GM19043 (cell line): ENCODE measurements at regions not wholly inside any gene's neighbourhood (a gene's known extent, or its start where the extent isn't known, plus 50 kb on each side); places are given as distances from the start of the nearest gene placed in this dataset.

Source experiments
- ATAC-seq: cut with Tn5 transposase; IDR thresholded peaks from one replicate; pipeline ENCODE4 v1.9.1; 2021; ENCODE audit warnings: low read depth; ENCODE audit not compliant: unreplicated experiment

- ATAC-seq = no peak
These were observed 71.7 kb upstream of the WIPF1 start for GRCh38 chr2:174669336-174669735.

DNA sequence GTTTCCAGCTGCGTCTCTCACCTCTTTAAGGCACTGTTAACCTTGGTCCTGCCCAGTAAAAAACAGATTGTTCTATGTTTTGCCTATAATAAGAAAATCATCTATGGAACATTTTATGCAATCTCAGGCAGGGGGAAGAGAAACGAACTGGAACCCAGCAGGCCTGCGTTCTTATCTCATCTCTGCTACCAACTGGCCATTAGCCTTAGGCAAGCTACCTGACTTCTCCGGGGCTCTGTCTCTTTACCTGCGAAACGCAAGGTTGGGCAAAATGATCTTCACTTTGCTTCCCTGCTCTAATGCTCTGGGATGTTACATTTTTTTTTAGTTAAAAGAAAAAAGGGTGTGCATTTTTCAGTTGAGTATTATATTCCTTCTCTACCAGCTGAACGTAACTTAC, 70.5 kb upstream of the WIPF1 start:
- no peak for ATAC-seq

DNA sequence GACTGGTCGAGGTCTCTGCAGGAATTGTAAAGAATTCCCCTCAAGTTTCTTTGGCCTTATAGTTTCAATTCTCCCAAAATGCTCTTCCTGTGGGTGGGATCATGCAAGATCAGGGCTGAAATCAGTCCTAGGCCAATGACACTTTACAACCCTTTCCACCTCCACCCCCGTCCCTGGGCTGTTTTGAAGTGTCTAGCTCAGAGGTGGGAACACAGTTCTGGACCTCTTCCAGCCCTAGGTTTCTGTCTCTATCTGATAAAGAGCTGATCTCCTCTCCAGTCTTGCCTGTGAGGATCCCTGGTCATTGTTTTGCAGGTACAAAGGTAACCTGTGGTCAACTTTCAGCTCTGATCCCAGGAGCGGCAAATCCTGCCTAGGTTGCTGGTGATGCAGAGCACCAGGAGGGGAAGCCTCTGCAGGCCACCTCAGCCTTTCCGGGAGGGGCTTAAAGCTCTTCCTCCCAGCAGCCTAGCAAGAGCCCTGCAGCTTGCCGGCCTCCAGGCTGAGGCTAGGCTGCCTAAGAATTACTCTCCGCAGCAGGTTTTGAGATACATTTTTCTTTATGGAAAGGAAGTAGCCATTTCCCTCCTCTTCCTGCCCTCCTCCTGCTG, 69.8 kb upstream of the WIPF1 start:
- ATAC-seq = no peak

GRCh38 chr2:174666845-174667244, 69.2 kb upstream of the WIPF1 start:
- no peak for ATAC-seq

GRCh38 chr2:174666312-174666711, 68.7 kb upstream of the WIPF1 start:
- ATAC-seq = no peak

DNA sequence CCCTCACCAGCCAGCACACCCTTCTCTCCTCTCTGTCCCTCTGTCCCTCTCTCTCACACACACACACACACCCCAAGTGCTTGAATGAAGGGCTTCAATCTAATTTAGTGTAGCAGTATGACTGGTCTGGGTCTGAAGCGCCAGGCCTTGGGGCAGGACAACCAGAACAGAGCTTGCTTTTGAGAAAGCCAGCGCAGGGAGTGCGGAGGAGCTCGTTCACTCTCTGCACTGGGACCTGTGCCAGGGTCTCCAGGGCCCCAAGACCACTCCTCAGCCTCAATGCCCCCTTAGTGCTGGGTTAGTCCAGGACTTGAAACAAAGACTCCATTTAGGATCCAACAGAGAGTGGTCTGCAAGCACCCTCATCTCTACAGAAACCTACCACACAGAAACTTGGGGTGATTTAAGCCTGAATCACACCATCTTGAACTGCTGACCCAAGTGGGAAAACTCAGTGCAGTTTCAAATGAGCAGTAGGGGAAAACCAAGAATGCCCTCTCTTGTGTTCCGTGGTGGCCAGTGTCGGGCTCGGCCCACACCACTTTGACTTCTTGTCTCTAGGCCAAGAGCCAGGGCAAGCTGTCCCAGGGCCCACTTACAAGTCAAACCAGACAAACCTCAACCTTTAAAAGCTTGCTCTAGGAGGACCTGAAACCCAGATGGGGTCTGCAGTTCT, 66.6 kb upstream of the WIPF1 start:
- no peak for ATAC-seq

- no peak for ATAC-seq
These were observed 65.9 kb upstream of the WIPF1 start for GRCh38 chr2:174663550-174663949.

DNA sequence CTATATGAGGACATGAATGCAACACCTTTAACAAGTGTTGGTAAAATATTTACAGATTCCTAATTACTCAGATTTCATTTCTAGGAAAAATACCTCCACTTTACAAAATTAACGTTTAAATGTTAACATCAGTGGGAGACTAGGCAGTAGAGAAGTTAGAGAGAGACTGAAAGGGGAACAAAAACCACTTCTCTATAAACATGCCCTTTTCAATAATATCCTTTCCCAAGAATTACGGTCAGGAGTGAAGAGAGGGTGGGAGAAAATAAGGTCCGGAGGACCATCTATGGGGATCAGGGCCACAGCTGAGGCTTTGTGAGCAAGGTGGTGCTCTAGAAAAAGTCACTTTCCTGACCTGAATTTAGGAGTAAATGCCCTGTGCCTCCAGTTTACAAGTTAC, 65.3 kb upstream of the WIPF1 start:
- ATAC-seq = no peak

DNA sequence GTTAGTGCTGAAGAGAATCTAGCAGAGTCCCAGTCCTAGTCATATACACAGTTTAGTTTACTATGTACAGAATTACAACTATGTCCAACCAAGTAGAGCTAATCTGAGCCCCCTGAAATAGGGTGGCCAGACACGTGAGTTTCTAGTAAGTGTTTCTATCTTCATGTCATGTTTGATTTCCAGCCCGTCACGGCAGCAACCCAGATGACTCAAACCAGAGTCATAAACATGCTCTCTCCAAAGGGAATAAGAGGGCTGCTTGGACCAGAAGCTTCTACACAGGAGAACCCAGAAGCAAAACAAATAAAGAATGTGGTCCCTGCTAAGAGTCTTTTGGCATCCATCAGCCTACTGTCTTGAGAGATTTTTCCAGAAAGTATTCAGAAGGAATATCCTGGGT, 64.9 kb upstream of the WIPF1 start:
- ATAC-seq = no peak

DNA sequence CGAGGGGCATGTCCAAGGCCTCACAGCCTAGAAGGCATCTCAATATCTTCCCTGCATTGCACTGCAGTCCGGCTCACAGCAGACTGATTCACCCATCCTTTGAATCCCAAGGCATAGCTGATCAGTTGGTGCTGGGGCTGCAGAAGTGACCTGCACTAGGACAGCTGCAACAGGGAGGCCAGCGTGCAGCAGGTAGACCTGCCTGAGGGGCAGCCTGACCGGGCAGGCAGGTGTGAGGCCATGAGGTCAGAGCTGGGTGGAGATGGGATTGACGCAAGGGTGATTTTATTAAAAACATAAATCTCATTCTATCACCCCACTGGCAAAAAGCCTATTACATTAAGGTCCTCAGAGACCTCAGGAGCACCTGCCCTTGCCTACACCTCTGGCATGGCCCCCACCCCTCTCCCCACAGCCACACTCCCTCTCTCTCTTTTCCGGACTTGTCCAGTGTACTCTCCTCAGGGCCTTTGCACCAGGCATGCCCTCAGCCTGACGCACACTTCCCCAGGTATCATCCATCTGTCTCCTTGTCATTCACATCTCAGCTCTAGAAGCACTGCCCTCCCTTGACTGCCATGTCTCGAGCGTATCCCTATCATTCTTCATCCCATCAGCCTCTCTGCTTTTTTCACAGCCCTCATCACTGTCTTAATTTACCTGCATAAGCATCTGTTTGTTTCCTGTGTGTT, 63.5 kb upstream of the WIPF1 start:
- no peak for ATAC-seq

DNA sequence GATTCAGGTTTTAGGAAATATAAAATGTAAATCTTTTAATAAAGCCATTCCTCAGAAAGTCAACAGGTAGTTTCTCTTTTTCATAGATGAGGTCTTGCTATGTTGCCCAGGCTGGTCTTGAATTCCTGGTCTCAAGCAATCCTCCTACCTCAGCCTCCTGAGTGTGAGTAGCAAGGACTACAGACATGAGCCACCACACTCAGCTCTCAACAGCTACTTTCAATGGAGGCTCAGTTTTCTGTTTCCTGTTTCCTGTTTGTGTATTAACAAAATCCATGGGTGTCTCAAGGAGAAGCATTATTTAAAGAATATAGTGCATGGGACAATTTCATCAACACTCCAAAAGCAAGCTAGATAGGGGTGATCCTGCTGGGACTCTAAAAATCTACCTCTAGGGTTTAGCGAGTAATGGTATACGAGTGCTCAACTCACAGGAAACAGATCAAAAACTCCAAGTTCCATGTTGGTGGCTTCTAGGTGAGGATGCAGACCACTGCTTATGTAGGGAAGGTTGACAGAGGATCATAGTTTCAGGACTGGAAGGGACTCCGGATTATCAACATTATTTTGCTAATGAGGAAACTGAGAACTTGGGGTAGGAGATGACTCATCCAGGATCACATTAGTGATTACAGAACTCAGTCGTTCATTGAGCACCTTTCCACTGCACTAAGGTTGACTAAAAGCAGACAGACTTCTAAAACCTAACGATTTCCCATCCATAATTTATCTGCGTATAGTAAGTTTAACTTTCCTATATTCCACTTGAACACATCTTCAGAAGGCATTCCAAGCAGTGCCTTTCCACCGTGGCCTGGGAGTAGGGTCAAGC, 61.7 kb upstream of the WIPF1 start:
- no peak for ATAC-seq

DNA sequence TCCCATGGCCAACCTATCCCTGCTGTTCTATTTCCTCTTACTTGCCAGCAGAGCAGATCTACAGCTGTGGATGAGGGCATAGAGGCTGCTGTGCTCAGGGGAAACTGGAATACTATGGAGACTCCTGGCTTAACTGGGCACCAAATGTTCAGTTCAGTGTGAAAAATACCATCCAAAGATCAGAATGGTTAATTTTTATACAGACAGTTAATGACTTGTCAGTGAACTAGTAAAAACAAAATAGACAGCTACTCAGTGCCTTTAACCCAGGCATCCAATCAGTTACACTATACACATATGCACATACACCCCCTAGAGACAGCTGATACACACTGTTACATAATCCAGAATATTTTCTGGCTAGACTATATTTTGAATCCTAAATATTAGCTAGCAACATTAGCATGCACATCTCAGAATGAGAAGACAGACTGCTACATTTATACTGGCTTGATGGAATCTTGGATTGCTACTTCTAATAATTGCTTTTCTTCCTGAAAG, 59.1 kb upstream of the WIPF1 start:
- ATAC-seq = no peak

DNA sequence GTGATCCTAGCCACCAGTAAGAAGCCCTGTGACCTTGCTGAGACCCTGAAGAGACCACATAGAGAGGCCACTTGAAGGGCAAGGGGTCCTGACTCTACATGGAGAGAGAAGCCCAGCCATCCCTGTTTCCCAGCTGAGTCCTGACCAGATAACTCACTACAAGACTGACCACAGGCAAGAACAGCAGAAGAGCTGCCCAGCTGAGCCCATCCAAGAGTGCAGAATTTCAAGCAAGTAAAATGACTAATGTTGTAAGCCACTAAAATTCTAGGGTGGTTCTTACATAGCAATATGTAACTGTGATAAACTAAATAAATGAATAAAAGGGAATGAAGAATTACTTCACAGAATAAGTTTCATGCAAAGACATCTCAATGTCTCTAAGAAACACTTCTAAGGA, 58.4 kb upstream of the WIPF1 start:
- no peak for ATAC-seq

DNA sequence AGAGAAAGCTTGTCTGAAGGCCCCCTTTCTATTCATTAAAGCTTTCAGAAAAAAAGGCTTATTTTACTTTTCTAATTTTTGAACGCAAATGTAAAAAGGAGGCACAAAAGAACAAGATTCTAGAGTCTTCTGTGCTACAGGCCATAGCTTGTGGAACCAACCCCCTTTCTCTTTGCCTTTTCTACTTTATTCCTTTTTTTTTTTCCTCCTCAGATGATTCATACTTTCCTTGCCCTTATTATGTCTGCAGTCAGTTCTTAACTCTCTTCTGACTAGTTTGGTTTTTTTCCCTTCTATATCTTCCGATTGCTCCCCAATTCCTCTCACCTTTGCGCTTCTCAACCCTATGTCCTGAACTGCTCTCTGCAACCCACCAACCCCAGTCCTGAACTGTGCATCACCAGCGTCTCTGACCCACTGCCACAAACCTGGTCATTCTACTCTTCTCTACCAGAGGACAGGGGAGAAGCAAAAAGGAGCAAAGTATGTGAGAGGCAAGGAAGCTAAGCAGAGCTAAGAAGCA, 56.9 kb upstream of the WIPF1 start:
- ATAC-seq = no peak

DNA sequence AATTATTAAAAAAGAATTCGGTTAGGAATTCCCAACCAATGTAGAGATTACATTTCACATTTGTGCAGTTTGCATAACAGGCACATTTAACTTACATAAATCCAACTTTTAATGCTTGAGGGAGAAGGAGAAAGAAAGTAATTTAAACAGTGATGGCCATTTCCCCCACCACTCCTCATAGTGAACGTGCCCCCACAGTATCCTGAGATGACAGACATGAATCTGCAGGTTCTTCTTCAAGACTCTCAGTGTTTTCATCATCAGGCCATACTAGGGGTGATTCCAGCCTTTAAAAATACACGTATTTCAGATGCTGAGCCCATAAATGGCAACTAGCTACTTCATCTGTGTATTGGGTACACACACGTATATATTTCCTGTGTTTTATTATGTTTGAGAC, 51.3 kb upstream of the WIPF1 start:
- no peak for ATAC-seq
